Testis (tissue), 2 donors: ENCODE measurements at regions not wholly inside any gene's neighbourhood (a gene's known extent, or its start where the extent isn't known, plus 50 kb on each side); places are given as distances from the start of the nearest gene placed in this dataset.
A peak's percentile ranks its signal among the peaks of the same experiment; 100 is the strongest.

Source experiments
- DNase-seq: peaks from one replicate; pipeline ENCODE4 v3.0.0-alpha.2; 2019
- H3K27ac ChIP-seq, 2 donors: fragments of 200-600 bp; sonication (generic); one replicate each; pipeline ENCODE4 v1.5.1; 2019
- H3K27me3 ChIP-seq: fragments of 200-600 bp; sonication (generic); one replicate; pipeline ENCODE4 v1.5.1; 2019
- H3K36me3 ChIP-seq: fragments of 200-600 bp; sonication (generic); one replicate; pipeline ENCODE4 v1.5.1; 2017; ENCODE audit warnings: low read depth; ENCODE audit errors: missing control alignments
- H3K4me1 ChIP-seq: fragments of 200-600 bp; sonication (generic); one replicate; pipeline ENCODE4 v1.5.1; 2019
- H3K4me3 ChIP-seq, 2 donors: fragments of 200-600 bp; sonication (generic); one replicate each; pipeline ENCODE4 v1.5.1; 2017 to 2019
- H3K9me3 ChIP-seq: fragments of 200-600 bp; sonication (generic); one replicate; pipeline ENCODE4 v1.5.1; 2017
- POLR2A ChIP-seq: fragments of 450-650 bp; IDR thresholded peaks from one replicate; pipeline ENCODE4 v1.6.1; 2017; ENCODE audit warnings: antibody characterized with exemption, mild to moderate bottlenecking, moderate library complexity
- WGBS, 2 donors: methylation state at CpG; one replicate each; pipeline ENCODE4 v1.1.5; 2018; 5-methylcytosine and 5-hydroxymethylcytosine counted together
- intact Hi-C: fragments of 100-400 bp; cut with DNase I; formaldehyde crosslinking; loops from one replicate; pipeline ENCODE4 v1.15.1; 2023; ENCODE audit warnings: low total_unique reads
- TF ChIP-seq, protein P1 (sequence below), 3 experiments: fragments of 450-650 bp in 2 of 3; fragments of 200-600 bp in 1 of 3; sonication (generic) in 1 of 3; IDR thresholded peaks; one replicate each; pipeline ENCODE4 v1.5.1; 2016 to 2019; ENCODE audit warnings: antibody characterized with exemption in 3 of 3, mild to moderate bottlenecking in 2 of 3, moderate library complexity in 1 of 3

DNA sequence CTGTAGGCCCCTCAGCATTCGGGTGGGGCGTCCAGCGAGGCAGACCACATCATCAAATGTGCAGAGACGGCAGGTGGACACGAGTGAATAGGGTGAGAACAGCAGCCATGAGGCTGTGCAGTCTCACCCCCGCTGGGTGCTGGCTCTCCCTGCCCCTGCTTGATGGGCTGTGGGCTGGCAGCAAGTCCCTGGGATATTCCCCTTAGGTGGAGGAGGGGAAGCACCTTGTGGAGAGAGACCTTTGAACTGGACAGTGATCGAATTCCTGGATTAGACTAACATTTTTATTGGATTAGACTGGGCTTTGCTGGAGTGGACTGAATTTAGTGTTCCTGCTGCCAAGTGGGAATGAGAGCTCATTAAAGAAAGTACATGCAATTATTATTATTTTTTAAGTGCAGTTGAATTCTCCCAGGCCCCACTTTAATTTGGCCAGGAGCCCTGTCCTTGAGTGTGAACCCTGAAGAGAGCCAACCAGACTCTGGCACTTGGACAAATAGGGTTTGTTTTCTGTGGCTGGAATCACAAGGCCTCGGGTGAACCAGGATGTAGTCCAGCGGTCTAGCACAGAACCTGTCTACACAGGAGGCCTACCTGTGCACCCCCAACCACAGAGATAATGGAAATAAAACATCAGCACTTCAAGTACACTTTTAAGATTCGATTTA, 193.1 kb downstream of the ABHD5 start:
- 62 to 70% methylated on average over 10 of the region's 10 CpGs for WGBS, 2 donors
- Histone ChIP-seq H3K4me1 (peaks cover 12% of the 10 kb centered on the region), H3K36me3 (no peaks in the 10 kb centered on the region), H3K27ac (no peak overlapping the region), H3K9me3 (no peaks in the 10 kb centered on the region), H3K4me3 (no peak overlapping the region), H3K27me3 (no peaks in the 10 kb centered on the region)
- intact Hi-C loops, result no loop called here
- TF ChIP-seq, protein P1, sequence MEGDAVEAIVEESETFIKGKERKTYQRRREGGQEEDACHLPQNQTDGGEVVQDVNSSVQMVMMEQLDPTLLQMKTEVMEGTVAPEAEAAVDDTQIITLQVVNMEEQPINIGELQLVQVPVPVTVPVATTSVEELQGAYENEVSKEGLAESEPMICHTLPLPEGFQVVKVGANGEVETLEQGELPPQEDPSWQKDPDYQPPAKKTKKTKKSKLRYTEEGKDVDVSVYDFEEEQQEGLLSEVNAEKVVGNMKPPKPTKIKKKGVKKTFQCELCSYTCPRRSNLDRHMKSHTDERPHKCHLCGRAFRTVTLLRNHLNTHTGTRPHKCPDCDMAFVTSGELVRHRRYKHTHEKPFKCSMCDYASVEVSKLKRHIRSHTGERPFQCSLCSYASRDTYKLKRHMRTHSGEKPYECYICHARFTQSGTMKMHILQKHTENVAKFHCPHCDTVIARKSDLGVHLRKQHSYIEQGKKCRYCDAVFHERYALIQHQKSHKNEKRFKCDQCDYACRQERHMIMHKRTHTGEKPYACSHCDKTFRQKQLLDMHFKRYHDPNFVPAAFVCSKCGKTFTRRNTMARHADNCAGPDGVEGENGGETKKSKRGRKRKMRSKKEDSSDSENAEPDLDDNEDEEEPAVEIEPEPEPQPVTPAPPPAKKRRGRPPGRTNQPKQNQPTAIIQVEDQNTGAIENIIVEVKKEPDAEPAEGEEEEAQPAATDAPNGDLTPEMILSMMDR (IDR thresholded peaks at IDR 0.05), result no peak
- no peak for TF ChIP-seq POLR2A
- DNase-seq, result peak; percentile 77

DNA sequence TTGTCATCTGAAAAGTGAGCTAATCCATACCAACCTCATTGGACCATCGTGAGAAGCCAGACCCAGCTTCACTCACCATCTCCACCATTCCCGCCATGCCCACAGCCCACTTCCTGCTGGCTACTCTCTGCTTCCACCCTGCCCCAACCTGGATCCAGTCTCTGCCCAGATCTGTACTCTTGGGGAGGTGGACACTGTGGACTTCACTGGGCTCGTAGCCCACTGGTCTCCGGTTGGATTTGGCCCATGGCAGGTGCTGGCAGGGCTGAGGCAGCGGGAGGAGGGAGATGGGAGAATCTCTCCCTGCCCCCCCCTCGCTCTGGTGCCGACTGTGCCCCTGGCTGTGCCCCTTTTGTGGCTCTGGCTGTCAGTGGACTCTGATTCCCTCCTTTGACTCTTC, 193.8 kb downstream of the ABHD5 start:
- WGBS, 2 donors, result 92 to 95% methylated on average over 4 to 7 of the region's 7 CpGs
- H3K27me3 ChIP-seq, result no peaks in the 10 kb centered on the region
- peaks cover 12% of the 10 kb centered on the region for H3K4me1 ChIP-seq
- no peaks in the 10 kb centered on the region for H3K9me3 ChIP-seq
- TF ChIP-seq, protein P1 (IDR thresholded peaks at IDR 0.05), result no peak
- TF ChIP-seq POLR2A, result no peak
- no peak overlapping the region for H3K4me3 ChIP-seq
- H3K36me3 ChIP-seq, result no peaks in the 10 kb centered on the region
- no peak overlapping the region for H3K27ac ChIP-seq
- DNase-seq, result no peak
- intact Hi-C loops, result no loop called here

DNA sequence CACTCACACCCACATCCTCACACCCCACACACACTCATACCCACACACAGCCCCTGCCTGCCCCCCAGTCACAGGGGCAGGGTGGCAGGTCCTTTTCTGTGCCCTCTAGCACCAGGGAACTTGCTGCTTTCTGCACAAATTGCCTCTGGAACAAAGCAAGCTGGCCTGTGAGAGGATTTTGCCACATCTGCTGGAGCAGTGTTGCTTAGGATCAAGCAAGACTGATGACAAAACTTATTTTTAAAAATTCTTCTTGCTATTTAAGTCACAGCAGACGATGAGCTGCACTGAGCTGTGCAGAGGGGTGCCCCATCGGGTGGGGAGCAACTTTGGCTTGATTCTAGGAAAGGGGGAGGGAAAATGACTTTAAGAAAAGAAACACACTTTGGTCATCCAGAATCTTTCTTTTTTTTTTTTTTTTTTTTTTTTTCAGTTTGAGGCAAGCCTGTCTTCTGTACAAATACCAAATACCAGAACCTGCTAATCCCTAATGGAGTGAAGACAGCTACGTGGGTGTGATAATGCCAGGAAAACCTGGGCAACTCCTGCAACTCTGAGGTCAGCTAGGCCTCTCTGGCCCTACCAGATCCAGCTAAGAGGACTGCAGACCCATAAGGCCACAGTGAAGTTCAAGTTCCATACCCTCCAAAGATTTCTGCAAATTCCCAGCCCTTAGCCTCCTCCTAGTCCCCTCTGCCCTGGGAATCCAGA, 195.3 kb downstream of the ABHD5 start:
- Histone ChIP-seq H3K9me3 (no peaks in the 10 kb centered on the region), H3K27me3 (no peaks in the 10 kb centered on the region), H3K4me3 (no peak overlapping the region), H3K36me3 (no peaks in the 10 kb centered on the region), H3K4me1 (peaks cover 12% of the 10 kb centered on the region), H3K27ac (no peak overlapping the region)
- intact Hi-C loops, result no loop called here
- 60 to 77% methylated on average over 3 of the region's 3 CpGs for WGBS, 2 donors
- no peak for DNase-seq
- TF ChIP-seq, protein P1 (IDR thresholded peaks at IDR 0.05), result no peak
- no peak for TF ChIP-seq POLR2A

DNA sequence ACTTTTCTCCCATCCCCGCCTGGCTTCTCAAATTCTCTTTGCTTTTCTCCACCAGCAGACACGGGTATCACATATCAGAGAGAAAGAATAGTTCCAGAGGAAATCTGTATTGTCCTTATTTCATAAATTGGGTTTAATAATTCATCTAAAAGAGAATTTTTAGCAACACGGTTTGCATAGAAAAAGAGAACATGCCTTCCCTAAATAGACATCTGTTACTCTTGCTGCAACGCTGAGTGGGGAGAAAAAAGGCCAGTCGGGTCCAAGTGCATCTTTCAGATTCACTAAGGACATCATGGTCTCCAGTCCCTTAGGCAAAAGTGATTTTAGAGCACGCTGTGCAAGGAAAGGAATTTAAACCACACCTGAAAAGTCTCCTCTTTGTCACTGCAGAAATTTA, 201.3 kb downstream of the ABHD5 start:
- no peaks in the 10 kb centered on the region for H3K4me1 ChIP-seq
- H3K27me3 ChIP-seq, result no peaks in the 10 kb centered on the region
- no peak overlapping the region for H3K4me3 ChIP-seq
- H3K27ac ChIP-seq, result no peak overlapping the region
- no peaks in the 10 kb centered on the region for H3K9me3 ChIP-seq
- no peak for DNase-seq
- H3K36me3 ChIP-seq, result no peaks in the 10 kb centered on the region
- no peak for TF ChIP-seq POLR2A
- TF ChIP-seq, protein P1 (IDR thresholded peaks at IDR 0.05), result no peak
- 59 to 61% methylated on average over 6 of the region's 6 CpGs for WGBS, 2 donors
- intact Hi-C loops, result no loop called here
